ENCODE measurements at regions not wholly inside any gene's neighbourhood (a gene's known extent, or its start where the extent isn't known, plus 50 kb on each side); places are given as distances from the start of the nearest gene placed in this dataset.

DNA sequence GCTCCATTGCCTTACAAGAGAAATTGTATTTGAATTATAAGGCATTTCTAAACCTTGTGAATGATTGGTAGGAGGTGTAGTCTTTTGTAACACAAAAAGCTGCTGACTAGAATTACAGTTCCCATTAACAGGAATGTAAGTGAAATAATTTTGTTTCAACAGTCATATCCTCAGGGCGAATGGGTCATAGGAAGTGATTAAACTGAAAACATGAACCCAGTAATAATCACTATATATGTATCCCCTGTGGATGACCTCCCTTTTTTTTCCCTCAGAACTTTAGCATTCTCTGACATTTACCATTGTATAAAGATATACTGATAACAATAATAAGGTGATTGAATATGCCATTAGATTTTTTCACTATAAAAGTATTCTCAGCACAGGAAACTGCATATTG lies 312.3 kb downstream of the ATP23 start:
- TF ChIP-seq, protein P1, sequence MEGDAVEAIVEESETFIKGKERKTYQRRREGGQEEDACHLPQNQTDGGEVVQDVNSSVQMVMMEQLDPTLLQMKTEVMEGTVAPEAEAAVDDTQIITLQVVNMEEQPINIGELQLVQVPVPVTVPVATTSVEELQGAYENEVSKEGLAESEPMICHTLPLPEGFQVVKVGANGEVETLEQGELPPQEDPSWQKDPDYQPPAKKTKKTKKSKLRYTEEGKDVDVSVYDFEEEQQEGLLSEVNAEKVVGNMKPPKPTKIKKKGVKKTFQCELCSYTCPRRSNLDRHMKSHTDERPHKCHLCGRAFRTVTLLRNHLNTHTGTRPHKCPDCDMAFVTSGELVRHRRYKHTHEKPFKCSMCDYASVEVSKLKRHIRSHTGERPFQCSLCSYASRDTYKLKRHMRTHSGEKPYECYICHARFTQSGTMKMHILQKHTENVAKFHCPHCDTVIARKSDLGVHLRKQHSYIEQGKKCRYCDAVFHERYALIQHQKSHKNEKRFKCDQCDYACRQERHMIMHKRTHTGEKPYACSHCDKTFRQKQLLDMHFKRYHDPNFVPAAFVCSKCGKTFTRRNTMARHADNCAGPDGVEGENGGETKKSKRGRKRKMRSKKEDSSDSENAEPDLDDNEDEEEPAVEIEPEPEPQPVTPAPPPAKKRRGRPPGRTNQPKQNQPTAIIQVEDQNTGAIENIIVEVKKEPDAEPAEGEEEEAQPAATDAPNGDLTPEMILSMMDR (IDR thresholded peaks at IDR 0.05; ENCODE audit: low read depth, low read length) = no peak
- no peak for TF ChIP-seq EZH2phosphoT487 (IDR thresholded peaks at IDR 0.05; ENCODE audit: low read depth)
